ENCODE measurements at regions not wholly inside any gene's neighbourhood (a gene's known extent, or its start where the extent isn't known, plus 50 kb on each side); places are given as distances from the start of the nearest gene placed in this dataset.

DNA sequence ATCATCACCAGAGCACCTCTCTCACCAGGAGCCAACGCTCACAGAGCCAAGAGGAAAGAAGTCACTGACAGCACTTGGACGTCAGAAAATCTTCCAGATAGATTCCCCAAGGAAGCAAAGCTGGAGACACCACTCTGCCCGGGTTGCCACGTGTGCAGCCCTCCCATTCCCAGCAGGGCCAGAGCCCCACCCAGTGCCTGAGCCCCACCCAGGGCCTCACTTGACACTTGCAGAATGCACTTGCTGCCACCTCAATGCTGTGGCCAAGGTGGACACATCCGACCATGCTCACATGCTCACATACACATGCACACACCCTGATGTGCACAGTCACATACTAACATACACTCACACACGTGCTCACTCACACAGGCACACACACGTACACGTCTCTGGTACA lies 240.7 kb downstream of the RBFOX3 start:
- TF ChIP-seq POLR2A (IDR thresholded peaks at IDR 0.05; ENCODE audit: extremely low read depth, insufficient read length) = no peak
- TF ChIP-seq CTCF (IDR thresholded peaks at IDR 0.05; ENCODE audit: low read depth, low read length) = no peak
- no peak for TF ChIP-seq MYC (IDR thresholded peaks at IDR 0.05; ENCODE audit: low read depth, low read length)
